H1 (cell line): ENCODE measurements at regions not wholly inside any gene's neighbourhood (a gene's known extent, or its start where the extent isn't known, plus 50 kb on each side); places are given as distances from the start of the nearest gene placed in this dataset.

Experiments
- CEBPB ChIP-seq: IDR thresholded peaks from 2 replicates; pipeline ENCODE4 v1.6.1; 2012; ENCODE audit warnings: low read depth, low read length
- HDAC2 ChIP-seq, 2 experiments: fragments of 300-600 bp in 1 of 2; sonication (generic) in 1 of 2; IDR thresholded peaks; 2 replicates each; pipeline ENCODE4 v1.6.1; 2011 to 2012; ENCODE audit warnings: low read depth in 2 of 2, low read length in 2 of 2, mild to moderate bottlenecking in 2 of 2, moderate library complexity in 2 of 2, borderline replicate concordance in 1 of 2, inconsistent platforms in 1 of 2
- TAF1 ChIP-seq: IDR thresholded peaks from 2 replicates; pipeline ENCODE4 v1.6.1; 2011; ENCODE audit warnings: mild to moderate bottlenecking, low read depth, low read length
- TEAD4 ChIP-seq: IDR thresholded peaks from 2 replicates; pipeline ENCODE4 v1.6.1; 2012; ENCODE audit warnings: low read depth, low read length, inconsistent platforms, mixed read lengths
- TF ChIP-seq, protein P1 (sequence below): IDR thresholded peaks from 2 replicates; pipeline ENCODE4 v1.6.1; 2011; ENCODE audit warnings: low read depth, mild to moderate bottlenecking, low read length; ENCODE audit not compliant: insufficient read depth

DNA sequence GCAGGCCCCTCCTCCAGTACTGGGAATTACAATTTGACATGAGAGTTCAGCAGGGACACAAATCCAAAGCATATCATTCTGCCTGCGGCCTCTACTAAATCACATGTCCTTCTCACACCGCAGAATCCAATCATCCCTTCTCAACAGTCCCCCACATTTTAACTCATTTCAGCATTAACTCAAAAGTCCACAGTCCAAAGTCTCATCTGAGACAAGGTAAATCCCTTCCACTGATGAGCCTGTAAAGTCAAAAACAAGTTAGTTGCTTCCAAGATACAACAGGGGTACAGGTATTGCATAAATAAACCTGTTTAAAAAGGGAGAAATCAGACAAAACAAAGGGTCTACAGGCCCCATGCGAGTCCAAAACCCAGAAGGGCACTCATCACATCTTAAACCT is 64.0 kb downstream of the EBNA1BP2 start (continued):
- TF ChIP-seq HDAC2 (IDR thresholded peaks at IDR 0.05; ENCODE audit: borderline replicate concordance in 1 of 2, low read depth in 2 of 2, low read length in 2 of 2), result no peak
- no peak for TF ChIP-seq TAF1
- TF ChIP-seq, protein P1, sequence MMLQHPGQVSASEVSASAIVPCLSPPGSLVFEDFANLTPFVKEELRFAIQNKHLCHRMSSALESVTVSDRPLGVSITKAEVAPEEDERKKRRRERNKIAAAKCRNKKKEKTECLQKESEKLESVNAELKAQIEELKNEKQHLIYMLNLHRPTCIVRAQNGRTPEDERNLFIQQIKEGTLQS, result no peak
- TF ChIP-seq CEBPB, result no peak
- TF ChIP-seq TEAD4, result no peak
- TF ChIP-seq, all 59 proteins: peak for 0
